MM.1S (cell line): ENCODE measurements at regions not wholly inside any gene's neighbourhood (a gene's known extent, or its start where the extent isn't known, plus 50 kb on each side); places are given as distances from the start of the nearest gene placed in this dataset.

ENCODE experiments used
- DNase-seq: peaks from one replicate; pipeline ENCODE4 v3.0.0-alpha.2; 2015
- H2AFZ ChIP-seq: fragments of 300-600 bp; sonication (generic); 2 replicates; pipeline ENCODE4 v1.6.0; 2016; ENCODE audit warnings: antibody characterized with exemption, low read length
- H3F3A ChIP-seq: fragments of 300-600 bp; sonication (generic); 2 replicates; pipeline ENCODE4 v1.6.1; 2016; ENCODE audit warnings: mild to moderate bottlenecking, antibody characterized with exemption, low read length, moderate library complexity, mixed read lengths; ENCODE audit not compliant: insufficient read depth
- H3K27ac ChIP-seq: fragments of 300-600 bp; sonication (generic); 2 replicates; pipeline ENCODE4 v1.5.1; 2016; ENCODE audit warnings: mild to moderate bottlenecking, low read length
- H3K27me3 ChIP-seq: fragments of 300-600 bp; sonication (generic); replicated peaks from 2 replicates; pipeline ENCODE4 v1.6.0; 2016; ENCODE audit warnings: low read length; ENCODE audit not compliant: insufficient read depth
- H3K36me3 ChIP-seq: fragments of 300-600 bp; sonication (generic); replicated peaks from 2 replicates; pipeline ENCODE4 v1.6.1; 2016; ENCODE audit warnings: mild to moderate bottlenecking, low read length, mixed read lengths; ENCODE audit not compliant: insufficient read depth
- H3K4me1 ChIP-seq: fragments of 300-600 bp; sonication (generic); 2 replicates; pipeline ENCODE4 v1.6.1; 2016; ENCODE audit warnings: low read length, mixed read lengths
- H3K4me2 ChIP-seq: fragments of 300-600 bp; sonication (generic); 2 replicates; pipeline ENCODE4 v1.6.0; 2016; ENCODE audit warnings: low read depth, low read length
- H3K4me3 ChIP-seq: fragments of 300-600 bp; sonication (generic); 2 replicates; pipeline ENCODE4 v1.5.1; 2016; ENCODE audit warnings: low read length, mixed read lengths
- H3K79me2 ChIP-seq: fragments of 300-600 bp; sonication (generic); 2 replicates; pipeline ENCODE4 v1.6.1; 2016; ENCODE audit warnings: mixed run types, low read length, mixed read lengths
- H3K9ac ChIP-seq: fragments of 300-600 bp; sonication (generic); 2 replicates; pipeline ENCODE4 v1.6.1; 2016; ENCODE audit warnings: low read length, mixed read lengths
- H3K9me2 ChIP-seq: fragments of 300-600 bp; sonication (generic); replicated peaks from 2 replicates; pipeline ENCODE4 v1.6.1; 2016; ENCODE audit warnings: mild to moderate bottlenecking, low read length, mixed read lengths; ENCODE audit not compliant: insufficient read depth
- H3K9me3 ChIP-seq: fragments of 300-600 bp; sonication (generic); replicated peaks from 2 replicates; pipeline ENCODE4 v1.6.1; 2016; ENCODE audit warnings: mild to moderate bottlenecking, low read length, mixed read lengths; ENCODE audit not compliant: insufficient read depth
- H4K20me1 ChIP-seq: fragments of 300-600 bp; sonication (generic); 2 replicates; pipeline ENCODE4 v1.6.1; 2016; ENCODE audit warnings: mild to moderate bottlenecking, low read length, moderate library complexity, mixed read lengths; ENCODE audit not compliant: insufficient read depth
- EZH2 ChIP-seq: fragments of 300-600 bp; sonication (generic); optimal IDR thresholded peaks from 2 replicates; pipeline ENCODE3; 2017; ENCODE audit warnings: low read depth, mild to moderate bottlenecking, antibody characterized with exemption, low read length, mixed read lengths
- EZH2phosphoT487 ChIP-seq: fragments of 300-600 bp; sonication (generic); IDR thresholded peaks from 2 replicates; pipeline ENCODE4 v1.6.1; 2018; ENCODE audit warnings: antibody characterized with exemption, low read length
- TF ChIP-seq, protein P1 (sequence below): fragments of 300-600 bp; sonication (generic); IDR thresholded peaks from 2 replicates; pipeline ENCODE4 v1.5.1; 2016; ENCODE audit warnings: antibody characterized with exemption, low read length, mixed read lengths

DNA sequence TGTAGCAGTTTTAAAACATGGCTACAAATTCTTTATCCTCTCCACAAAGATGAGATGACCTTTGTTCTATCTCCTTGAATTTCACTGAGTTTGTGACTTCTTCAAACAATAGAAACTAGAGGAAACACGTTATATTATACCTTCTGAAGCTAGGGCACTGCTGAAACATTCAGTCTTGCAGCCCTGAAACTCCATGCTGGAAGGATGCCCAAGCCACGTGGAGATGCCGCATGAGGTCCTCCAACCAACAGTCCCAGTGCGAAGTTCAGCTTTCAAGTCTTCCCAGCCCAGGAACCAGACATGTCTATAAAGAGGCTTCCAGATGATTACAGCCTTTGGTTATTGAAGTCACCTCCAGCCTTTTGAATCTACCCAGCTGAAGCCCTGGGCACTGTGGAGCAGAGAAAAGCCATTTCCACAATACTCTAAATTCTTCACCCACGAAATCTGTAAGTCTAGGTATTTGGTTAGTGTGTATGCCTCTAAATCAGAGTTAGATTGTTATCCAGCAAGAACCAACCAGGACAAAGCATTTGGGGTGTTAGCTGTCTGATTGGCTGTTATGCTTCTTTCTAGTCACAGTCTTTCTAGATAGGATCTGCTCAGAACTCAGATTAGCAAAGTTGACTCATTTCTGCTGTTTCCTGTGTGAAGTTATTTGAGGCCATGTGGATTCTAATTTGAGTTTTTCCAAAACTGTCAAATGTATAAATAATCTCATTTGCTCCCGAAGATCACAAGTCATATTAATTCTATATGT is 186.5 kb upstream of the TMEM72 start:
- H3K4me1 ChIP-seq, result peaks cover 36% of the 10 kb centered on the region
- peak overlapping the region; percentile 41; the same call in 1 of the 2 replicates for H3K27ac ChIP-seq
- H2AFZ ChIP-seq, result no peak overlapping the region
- peaks cover 5% of the 10 kb centered on the region; the same call in 1 of the 2 replicates for H3F3A ChIP-seq
- no peaks in the 10 kb centered on the region for H3K36me3 ChIP-seq
- H3K9me3 ChIP-seq, result no peaks in the 10 kb centered on the region
- H3K4me2 ChIP-seq, result peak overlapping the region; percentile 47
- H3K9me2 ChIP-seq, result no peaks in the 10 kb centered on the region
- H3K4me3 ChIP-seq, result peak overlapping the region; percentile 10; the same call in 1 of the 2 replicates
- TF ChIP-seq, protein P1, sequence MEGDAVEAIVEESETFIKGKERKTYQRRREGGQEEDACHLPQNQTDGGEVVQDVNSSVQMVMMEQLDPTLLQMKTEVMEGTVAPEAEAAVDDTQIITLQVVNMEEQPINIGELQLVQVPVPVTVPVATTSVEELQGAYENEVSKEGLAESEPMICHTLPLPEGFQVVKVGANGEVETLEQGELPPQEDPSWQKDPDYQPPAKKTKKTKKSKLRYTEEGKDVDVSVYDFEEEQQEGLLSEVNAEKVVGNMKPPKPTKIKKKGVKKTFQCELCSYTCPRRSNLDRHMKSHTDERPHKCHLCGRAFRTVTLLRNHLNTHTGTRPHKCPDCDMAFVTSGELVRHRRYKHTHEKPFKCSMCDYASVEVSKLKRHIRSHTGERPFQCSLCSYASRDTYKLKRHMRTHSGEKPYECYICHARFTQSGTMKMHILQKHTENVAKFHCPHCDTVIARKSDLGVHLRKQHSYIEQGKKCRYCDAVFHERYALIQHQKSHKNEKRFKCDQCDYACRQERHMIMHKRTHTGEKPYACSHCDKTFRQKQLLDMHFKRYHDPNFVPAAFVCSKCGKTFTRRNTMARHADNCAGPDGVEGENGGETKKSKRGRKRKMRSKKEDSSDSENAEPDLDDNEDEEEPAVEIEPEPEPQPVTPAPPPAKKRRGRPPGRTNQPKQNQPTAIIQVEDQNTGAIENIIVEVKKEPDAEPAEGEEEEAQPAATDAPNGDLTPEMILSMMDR, result no peak
- H3K79me2 ChIP-seq, result no peaks in the 10 kb centered on the region
- no peaks in the 10 kb centered on the region for H4K20me1 ChIP-seq
- H3K27me3 ChIP-seq, result no peaks in the 10 kb centered on the region
- no peak for DNase-seq
- H3K9ac ChIP-seq, result no peak overlapping the region

DNA sequence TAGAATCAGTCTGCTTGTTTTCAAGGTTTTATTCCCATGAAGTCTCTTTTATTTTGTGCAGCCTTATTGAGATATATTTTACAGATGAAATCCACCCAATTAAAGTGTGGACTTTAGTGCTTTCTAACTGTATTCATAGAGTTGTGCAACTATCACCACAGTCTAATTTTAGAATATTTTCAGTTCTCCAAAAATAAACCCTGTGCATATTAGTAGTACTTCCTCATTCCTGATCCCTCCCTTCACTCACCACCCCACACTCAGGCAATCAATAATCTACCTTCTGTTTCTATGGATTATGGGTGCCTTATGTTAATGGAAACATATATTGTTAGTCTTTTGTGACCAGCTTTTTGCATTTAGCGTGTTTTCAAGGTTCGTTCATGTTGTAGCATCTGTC is 185.7 kb upstream of the TMEM72 start:
- Histone ChIP-seq H3F3A (peaks cover 5% of the 10 kb centered on the region; the same call in 1 of the 2 replicates), H3K9ac (no peak overlapping the region), H3K4me3 (peak overlapping the region; percentile 10; the same call in 1 of the 2 replicates), H3K27me3 (no peaks in the 10 kb centered on the region), H2AFZ (peak overlapping the region; percentile 24; the same call in 1 of the 2 replicates), H3K4me1 (peaks cover 44% of the 10 kb centered on the region), H3K9me3 (no peaks in the 10 kb centered on the region), H3K4me2 (peak overlapping the region; percentile 47), H3K9me2 (no peaks in the 10 kb centered on the region), H3K79me2 (no peaks in the 10 kb centered on the region), H3K27ac (peak overlapping the region; percentile 41; the same call in 1 of the 2 replicates), H3K36me3 (no peaks in the 10 kb centered on the region), H4K20me1 (no peaks in the 10 kb centered on the region)
- TF ChIP-seq, protein P1, result no peak
- TF ChIP-seq EZH2 (no peak), EZH2phosphoT487 (no peak)
- DNase-seq, result peak; percentile 43

DNA sequence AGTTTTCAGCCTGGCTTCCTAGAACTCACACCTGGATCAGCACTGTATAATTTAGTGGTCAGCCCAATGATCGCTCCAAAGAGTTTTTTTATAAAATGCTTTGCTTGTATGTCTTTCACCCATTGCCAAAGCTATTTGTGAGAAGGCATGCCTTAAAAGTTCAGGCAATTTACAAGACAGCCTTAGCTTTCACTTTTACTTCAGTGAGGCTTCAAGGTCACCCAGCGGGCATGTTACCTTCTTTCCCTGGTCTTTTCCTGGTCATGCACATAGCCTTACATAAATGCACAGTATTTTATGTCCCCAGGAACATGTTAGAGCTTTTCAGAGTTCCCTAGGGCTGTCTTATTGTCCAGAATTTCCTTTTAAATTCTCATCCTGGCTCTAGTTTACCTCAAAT is 179.9 kb upstream of the TMEM72 start:
- peak overlapping the region; percentile 60 for H2AFZ ChIP-seq
- H3K9ac ChIP-seq, result no peak overlapping the region
- no peaks in the 10 kb centered on the region for H4K20me1 ChIP-seq

More for the DNA sequence above, 179.9 kb upstream of the TMEM72 start:
- H3K4me1 ChIP-seq, result peaks cover 29% of the 10 kb centered on the region
- no peaks in the 10 kb centered on the region for H3K79me2 ChIP-seq
- H3K9me3 ChIP-seq, result no peaks in the 10 kb centered on the region
- H3K36me3 ChIP-seq, result no peaks in the 10 kb centered on the region
- H3F3A ChIP-seq, result peaks cover 5% of the 10 kb centered on the region; the same call in 1 of the 2 replicates
- no peak overlapping the region for H3K4me3 ChIP-seq
- H3K27me3 ChIP-seq, result no peaks in the 10 kb centered on the region
- H3K9me2 ChIP-seq, result no peaks in the 10 kb centered on the region
- DNase-seq, result peak; percentile 64
- H3K27ac ChIP-seq, result no peak overlapping the region
- TF ChIP-seq EZH2phosphoT487, result no peak
- TF ChIP-seq, protein P1, result no peak
- no peak for TF ChIP-seq EZH2
- peak overlapping the region; percentile 52 for H3K4me2 ChIP-seq
